ENCODE measurements at regions not wholly inside any gene's neighbourhood (a gene's known extent, or its start where the extent isn't known, plus 50 kb on each side); places are given as distances from the start of the nearest gene placed in this dataset.
"Not testable (repeated sequence)": the region's sequence is repeated elsewhere in the genome, so short reads cannot be mapped to it uniquely, and the experiment has no call there.

DNA sequence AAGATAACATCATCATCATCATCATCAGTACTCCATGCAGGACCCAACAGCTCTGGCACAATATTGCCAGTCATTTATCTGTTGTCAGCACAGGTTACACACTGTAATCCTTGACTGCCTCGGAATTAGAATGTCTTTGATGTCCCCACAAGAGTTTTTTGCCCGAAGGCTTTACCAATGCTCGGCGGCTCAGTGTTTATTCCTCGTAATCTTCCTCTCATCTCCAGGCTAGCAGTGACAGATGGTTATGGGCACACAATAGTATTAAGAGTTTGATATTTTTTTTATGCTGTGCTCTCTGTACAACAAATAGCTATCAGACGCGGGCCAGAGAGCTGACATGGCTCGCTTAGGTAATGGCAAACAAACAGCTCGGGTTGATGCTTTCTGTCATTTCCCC lies 515.2 kb downstream of the ZEB2 start:
- Histone ChIP-seq H3K27ac (replicated peaks) (no peak overlapping the region), H3K36me3 (no peaks in the 10 kb centered on the region), H3K4me3 (no peak overlapping the region), H3K9me3 (replicated peaks) (no peaks in the 10 kb centered on the region), H3K27me3 (ENCODE audit: low read depth) (no peaks in the 10 kb centered on the region), H3K4me1 (no peaks in the 10 kb centered on the region)
- intact Hi-C loops (cut with micrococcal nuclease): no loop called here
- TF ChIP-seq, protein P1, sequence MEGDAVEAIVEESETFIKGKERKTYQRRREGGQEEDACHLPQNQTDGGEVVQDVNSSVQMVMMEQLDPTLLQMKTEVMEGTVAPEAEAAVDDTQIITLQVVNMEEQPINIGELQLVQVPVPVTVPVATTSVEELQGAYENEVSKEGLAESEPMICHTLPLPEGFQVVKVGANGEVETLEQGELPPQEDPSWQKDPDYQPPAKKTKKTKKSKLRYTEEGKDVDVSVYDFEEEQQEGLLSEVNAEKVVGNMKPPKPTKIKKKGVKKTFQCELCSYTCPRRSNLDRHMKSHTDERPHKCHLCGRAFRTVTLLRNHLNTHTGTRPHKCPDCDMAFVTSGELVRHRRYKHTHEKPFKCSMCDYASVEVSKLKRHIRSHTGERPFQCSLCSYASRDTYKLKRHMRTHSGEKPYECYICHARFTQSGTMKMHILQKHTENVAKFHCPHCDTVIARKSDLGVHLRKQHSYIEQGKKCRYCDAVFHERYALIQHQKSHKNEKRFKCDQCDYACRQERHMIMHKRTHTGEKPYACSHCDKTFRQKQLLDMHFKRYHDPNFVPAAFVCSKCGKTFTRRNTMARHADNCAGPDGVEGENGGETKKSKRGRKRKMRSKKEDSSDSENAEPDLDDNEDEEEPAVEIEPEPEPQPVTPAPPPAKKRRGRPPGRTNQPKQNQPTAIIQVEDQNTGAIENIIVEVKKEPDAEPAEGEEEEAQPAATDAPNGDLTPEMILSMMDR (IDR thresholded peaks at IDR 0.05; ENCODE audit: borderline replicate concordance): no peak
- no peak for DNase-seq

DNA sequence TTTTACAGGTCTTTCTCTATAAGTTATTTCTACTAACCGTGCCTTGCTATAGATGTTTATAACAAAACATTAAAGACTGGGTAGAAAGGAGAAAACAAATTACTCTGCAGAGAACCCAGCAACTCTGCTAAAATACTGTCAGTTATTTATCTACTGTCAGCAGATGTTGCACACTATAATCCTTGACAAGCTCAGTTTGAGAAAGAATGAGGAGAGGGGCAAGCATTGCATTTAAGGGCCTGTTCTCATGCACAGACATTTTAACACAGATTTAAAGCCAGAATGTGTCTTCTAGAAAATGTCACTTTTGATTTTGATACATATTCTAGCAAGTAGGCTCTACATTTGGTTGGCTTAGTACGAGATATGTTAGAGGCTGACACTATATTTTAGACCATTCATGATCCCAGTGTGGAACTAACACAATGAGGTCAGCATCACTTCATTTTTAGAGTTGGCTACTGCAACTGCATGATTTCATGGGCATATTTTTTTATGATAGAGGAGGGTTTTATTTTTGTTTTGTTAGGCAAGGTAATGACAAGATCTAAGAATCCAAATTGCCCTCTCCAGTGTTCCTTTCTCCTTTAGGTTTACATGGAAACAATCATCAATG lies 516.4 kb downstream of the ZEB2 start:
- Histone ChIP-seq H3K27ac (replicated peaks) (no peak overlapping the region), H3K9me3 (replicated peaks) (no peaks in the 10 kb centered on the region), H3K4me3 (no peak overlapping the region), H3K4me1 (no peaks in the 10 kb centered on the region), H3K36me3 (no peaks in the 10 kb centered on the region), H3K27me3 (ENCODE audit: low read depth) (no peaks in the 10 kb centered on the region)
- intact Hi-C loops (cut with micrococcal nuclease): no loop called here
- DNase-seq: no peak
- TF ChIP-seq, protein P1 (IDR thresholded peaks at IDR 0.05; ENCODE audit: borderline replicate concordance): no peak

DNA sequence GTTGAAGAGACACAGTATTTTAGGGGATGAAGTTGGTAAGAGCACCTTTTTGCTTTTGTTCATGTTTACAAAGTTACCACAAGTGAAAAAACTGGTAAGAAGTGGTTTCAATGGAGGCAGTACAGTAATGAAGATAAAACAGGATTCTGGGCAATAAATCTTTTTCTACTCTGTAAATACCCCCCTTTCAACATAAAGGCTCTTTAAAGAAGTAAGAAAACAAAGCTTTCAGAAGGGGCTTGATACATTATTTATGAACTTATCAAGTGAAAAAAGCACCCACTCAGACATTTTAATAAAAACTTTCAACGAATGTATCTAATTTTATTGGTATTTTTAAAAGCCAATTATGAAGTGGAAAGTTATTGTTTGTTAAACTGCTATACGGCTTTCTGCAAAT lies 522.9 kb downstream of the ZEB2 start:
- no peak for DNase-seq
- no peak overlapping the region for H3K4me3 ChIP-seq

DNA sequence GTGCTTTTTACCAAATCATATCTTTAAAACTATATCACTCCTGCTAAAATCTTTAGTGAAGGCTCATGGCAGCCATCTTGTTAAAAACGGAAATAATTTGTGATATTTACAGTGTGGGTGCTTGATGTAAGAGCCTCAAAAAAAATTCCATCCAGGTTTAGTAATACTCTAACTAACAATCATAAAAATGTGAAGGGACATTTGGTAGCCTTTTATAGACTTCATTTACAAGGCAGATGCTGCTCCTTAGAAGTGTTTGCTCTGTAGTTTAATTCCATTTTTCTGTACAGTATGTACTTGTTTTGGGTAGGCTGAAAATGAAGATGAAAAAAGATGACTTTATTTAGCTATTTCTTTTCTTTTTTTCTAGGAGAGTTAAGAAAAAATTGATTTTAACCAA lies 525.0 kb downstream of the ZEB2 start:
- TF ChIP-seq, protein P1 (IDR thresholded peaks at IDR 0.05; ENCODE audit: borderline replicate concordance): no peak
- DNase-seq: no peak
- Histone ChIP-seq H3K4me3 (no peak overlapping the region), H3K27ac (replicated peaks) (no peak overlapping the region), H3K4me1 (no peaks in the 10 kb centered on the region), H3K36me3 (no peaks in the 10 kb centered on the region), H3K9me3 (replicated peaks) (no peaks in the 10 kb centered on the region), H3K27me3 (ENCODE audit: low read depth) (no peaks in the 10 kb centered on the region)
- intact Hi-C loops (cut with micrococcal nuclease): no loop called here

More for the DNA sequence above, 522.9 kb downstream of the ZEB2 start:
- no peaks in the 10 kb centered on the region for H3K36me3 ChIP-seq
- no peak overlapping the region for H3K27ac ChIP-seq (replicated peaks)
- intact Hi-C loops (cut with micrococcal nuclease): no loop called here
- TF ChIP-seq, protein P1 (IDR thresholded peaks at IDR 0.05; ENCODE audit: borderline replicate concordance): no peak
- H3K4me1 ChIP-seq: no peaks in the 10 kb centered on the region
- H3K9me3 ChIP-seq (replicated peaks): no peaks in the 10 kb centered on the region
- H3K27me3 ChIP-seq (ENCODE audit: low read depth): no peaks in the 10 kb centered on the region

- H3K27ac ChIP-seq (replicated peaks); H3K36me3 ChIP-seq; H3K9me3 ChIP-seq (replicated peaks); DNase-seq; H3K4me3 ChIP-seq; H3K27me3 ChIP-seq (ENCODE audit: low read depth); H3K4me1 ChIP-seq; intact Hi-C loops (cut with micrococcal nuclease): not testable (repeated sequence)
These were observed 528.3 kb downstream of the ZEB2 start for GRCh38 chr2:143991596-143991995.

DNA sequence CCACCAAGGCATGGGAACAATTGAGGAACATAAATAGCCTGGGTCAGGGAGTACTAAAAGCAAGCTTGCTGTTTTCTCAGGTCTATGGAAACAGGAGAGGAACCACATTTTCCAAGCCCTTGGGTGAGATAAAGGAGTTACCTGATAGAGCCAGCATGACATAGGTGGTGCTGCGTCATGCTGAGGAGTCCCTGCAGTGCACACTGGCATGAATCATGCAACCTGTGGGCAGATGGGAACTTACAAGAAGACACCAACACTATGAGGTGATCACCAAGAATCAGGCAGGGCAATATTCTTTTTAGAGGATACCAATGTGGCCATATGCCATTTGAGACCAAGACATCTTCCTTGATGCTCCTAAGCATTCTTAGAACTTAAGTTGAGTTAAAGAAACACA lies 531.8 kb downstream of the ZEB2 start:
- Histone ChIP-seq H3K27me3 (ENCODE audit: low read depth) (no peaks in the 10 kb centered on the region), H3K36me3 (no peaks in the 10 kb centered on the region), H3K9me3 (replicated peaks) (peaks cover 8% of the 10 kb centered on the region), H3K27ac (replicated peaks) (no peak overlapping the region), H3K4me3 (no peak overlapping the region), H3K4me1 (no peaks in the 10 kb centered on the region)
- no peak for DNase-seq
- intact Hi-C loops (cut with micrococcal nuclease): no loop called here
- TF ChIP-seq, protein P1 (IDR thresholded peaks at IDR 0.05; ENCODE audit: borderline replicate concordance): no peak
